ENCODE measurements at regions not wholly inside any gene's neighbourhood (a gene's known extent, or its start where the extent isn't known, plus 50 kb on each side); places are given as distances from the start of the nearest gene placed in this dataset.

- TF ChIP-seq, protein P1, sequence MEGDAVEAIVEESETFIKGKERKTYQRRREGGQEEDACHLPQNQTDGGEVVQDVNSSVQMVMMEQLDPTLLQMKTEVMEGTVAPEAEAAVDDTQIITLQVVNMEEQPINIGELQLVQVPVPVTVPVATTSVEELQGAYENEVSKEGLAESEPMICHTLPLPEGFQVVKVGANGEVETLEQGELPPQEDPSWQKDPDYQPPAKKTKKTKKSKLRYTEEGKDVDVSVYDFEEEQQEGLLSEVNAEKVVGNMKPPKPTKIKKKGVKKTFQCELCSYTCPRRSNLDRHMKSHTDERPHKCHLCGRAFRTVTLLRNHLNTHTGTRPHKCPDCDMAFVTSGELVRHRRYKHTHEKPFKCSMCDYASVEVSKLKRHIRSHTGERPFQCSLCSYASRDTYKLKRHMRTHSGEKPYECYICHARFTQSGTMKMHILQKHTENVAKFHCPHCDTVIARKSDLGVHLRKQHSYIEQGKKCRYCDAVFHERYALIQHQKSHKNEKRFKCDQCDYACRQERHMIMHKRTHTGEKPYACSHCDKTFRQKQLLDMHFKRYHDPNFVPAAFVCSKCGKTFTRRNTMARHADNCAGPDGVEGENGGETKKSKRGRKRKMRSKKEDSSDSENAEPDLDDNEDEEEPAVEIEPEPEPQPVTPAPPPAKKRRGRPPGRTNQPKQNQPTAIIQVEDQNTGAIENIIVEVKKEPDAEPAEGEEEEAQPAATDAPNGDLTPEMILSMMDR (conservative IDR thresholded peaks at IDR 0.05): no peak
- TF ChIP-seq EZH2 (IDR thresholded peaks at IDR 0.05; ENCODE audit: low read depth): no peak
These were observed 560.7 kb upstream of the CRIM1 start for GRCh38 chr2:35794796-35795450.

Data from PC-9 (cell line).